Effector memory CD8-positive, alpha-beta T cell (primary cell): ENCODE measurements at regions not wholly inside any gene's neighbourhood (a gene's known extent, or its start where the extent isn't known, plus 50 kb on each side); places are given as distances from the start of the nearest gene placed in this dataset.

Source experiments
- ATAC-seq: fragments of 150-1000 bp; cut with Tn5 transposase; replicated peaks from 2 replicates; pipeline ENCODE4 v1.10.0; 2021; ENCODE audit warnings: mild to moderate bottlenecking, moderate library complexity
- DNase-seq, 3 experiments: peaks; one replicate each; pipeline ENCODE4 v3.0.0; 2021
- H3K27ac Mint-ChIP-seq, 2 donors: one replicate each; pipeline ENCODE4 v1.8.0; 2022; ENCODE audit warnings: mild to moderate bottlenecking in 2 of 2, mixed read lengths in 2 of 2, moderate library complexity in 2 of 2
- H3K27me3 Mint-ChIP-seq, 2 donors: one replicate each; pipeline ENCODE4 v1.8.0; 2022; ENCODE audit warnings: mixed read lengths in 2 of 2
- H3K36me3 Mint-ChIP-seq: one replicate; pipeline ENCODE4 v1.8.0; 2022; ENCODE audit warnings: mild to moderate bottlenecking, moderate library complexity, mixed read lengths; ENCODE audit not compliant: insufficient read depth
- H3K4me1 Mint-ChIP-seq, 2 donors: one replicate each; pipeline ENCODE4 v1.8.0; 2022; ENCODE audit warnings: low read depth in 2 of 2, mixed read lengths in 2 of 2
- H3K4me3 Mint-ChIP-seq, 2 donors: one replicate each; pipeline ENCODE4 v1.8.0; 2022; ENCODE audit warnings: mild to moderate bottlenecking in 2 of 2, mixed read lengths in 2 of 2, moderate library complexity in 2 of 2
- H3K9me3 Mint-ChIP-seq, 2 donors: one replicate each; pipeline ENCODE4 v1.8.0; 2022; ENCODE audit warnings: mixed read lengths in 2 of 2

GRCh38 chrX:43005561-43005960, 227.6 kb upstream of the PPP1R2C start:
- Mint-ChIP-seq H3K27me3 (no peaks in the 10 kb centered on the region), H3K9me3 (no peaks in the 10 kb centered on the region), H3K36me3 (no peaks in the 10 kb centered on the region), H3K4me1 (peaks cover 1 to 3% of the 10 kb centered on the region in 2 donors), H3K27ac (no peak overlapping the region), H3K4me3 (no peak overlapping the region)
- DNase-seq (no peak), ATAC-seq (no peak)

- DNase-seq (no peak), ATAC-seq (no peak)
- H3K9me3 Mint-ChIP-seq, result no peaks in the 10 kb centered on the region
- H3K4me3 Mint-ChIP-seq, result no peak overlapping the region
- peaks cover 1 to 3% of the 10 kb centered on the region in 2 donors for H3K4me1 Mint-ChIP-seq
- no peak overlapping the region for H3K27ac Mint-ChIP-seq
- H3K36me3 Mint-ChIP-seq, result no peaks in the 10 kb centered on the region
- H3K27me3 Mint-ChIP-seq, result no peaks in the 10 kb centered on the region
Measured at GRCh38 chrX:43008356-43008755, 230.4 kb upstream of the PPP1R2C start.

DNA sequence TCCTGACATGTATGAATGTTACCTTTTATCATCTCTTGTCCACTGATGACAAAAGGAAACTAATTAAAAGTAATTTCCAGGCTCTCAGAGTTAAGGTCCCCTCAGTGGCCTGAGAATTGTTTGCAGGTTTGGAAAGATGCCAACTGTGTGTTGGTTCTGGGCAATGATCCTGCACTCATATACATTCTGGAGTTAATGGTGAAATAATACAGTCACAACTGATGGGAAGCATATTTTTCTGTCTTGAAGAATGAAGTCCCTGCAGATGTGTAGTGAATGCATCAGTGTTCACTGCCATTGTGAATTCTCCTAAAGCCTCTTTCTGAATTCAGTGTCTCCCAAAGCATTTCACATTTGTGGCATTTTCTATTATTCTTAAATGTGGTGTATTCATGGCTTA, 238.1 kb upstream of the PPP1R2C start:
- Mint-ChIP-seq H3K9me3 (no peaks in the 10 kb centered on the region), H3K27me3 (no peaks in the 10 kb centered on the region), H3K4me1 (peaks cover 3% of the 10 kb centered on the region in 2 donors), H3K4me3 (no peak overlapping the region), H3K27ac (no peak overlapping the region), H3K36me3 (no peaks in the 10 kb centered on the region)
- DNase-seq (no peak), ATAC-seq (no peak)

DNA sequence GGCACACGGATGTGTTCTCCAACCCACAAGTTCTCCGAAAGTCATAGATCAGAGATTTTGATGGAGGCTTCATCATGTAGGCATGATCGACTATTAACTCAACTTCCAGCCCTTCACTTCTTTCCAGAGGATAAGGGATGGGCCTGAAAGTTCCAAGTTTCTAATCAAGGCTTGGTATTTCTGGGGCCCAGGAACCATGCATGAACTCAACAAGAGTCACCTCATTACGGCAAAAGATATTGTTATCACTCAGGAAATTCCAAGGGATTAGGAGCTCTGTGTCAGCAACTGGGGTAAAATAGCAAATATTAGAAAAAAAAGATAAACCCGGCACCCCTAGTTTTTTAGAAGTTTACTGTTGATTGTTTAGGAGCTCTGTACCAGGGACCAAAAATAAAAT, 240.1 kb upstream of the PPP1R2C start:
- H3K36me3 Mint-ChIP-seq, result no peaks in the 10 kb centered on the region
- no peak overlapping the region for H3K27ac Mint-ChIP-seq
- DNase-seq, result no peak
- no peaks in the 10 kb centered on the region for H3K27me3 Mint-ChIP-seq
- H3K4me3 Mint-ChIP-seq, result no peak overlapping the region
- H3K9me3 Mint-ChIP-seq, result no peaks in the 10 kb centered on the region
- no peak for ATAC-seq
- H3K4me1 Mint-ChIP-seq, result peaks cover 3% of the 10 kb centered on the region in 2 donors

DNA sequence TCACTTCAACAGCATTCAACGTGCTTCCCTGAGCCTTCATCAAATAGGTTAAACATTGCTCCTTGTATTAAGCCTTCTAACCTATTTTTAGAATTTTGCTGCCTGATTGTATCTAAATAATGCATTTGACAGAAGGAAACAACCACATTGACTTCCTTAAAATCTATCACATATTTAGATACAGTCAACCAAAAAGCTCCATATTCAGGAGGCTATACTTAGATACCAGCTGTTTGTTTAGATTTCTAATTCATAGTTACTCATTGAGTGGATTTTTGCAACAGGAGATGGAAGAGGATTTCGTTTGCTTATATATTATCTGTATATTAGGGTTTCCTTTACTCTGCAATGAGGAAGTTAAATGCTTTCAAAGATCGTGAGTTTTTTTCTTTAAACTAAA, 241.1 kb upstream of the PPP1R2C start:
- Mint-ChIP-seq H3K27ac (no peak overlapping the region), H3K27me3 (no peaks in the 10 kb centered on the region), H3K4me1 (peaks cover 3% of the 10 kb centered on the region in 2 donors), H3K36me3 (no peaks in the 10 kb centered on the region), H3K4me3 (no peak overlapping the region), H3K9me3 (no peaks in the 10 kb centered on the region)
- no peak for ATAC-seq
- no peak for DNase-seq

DNA sequence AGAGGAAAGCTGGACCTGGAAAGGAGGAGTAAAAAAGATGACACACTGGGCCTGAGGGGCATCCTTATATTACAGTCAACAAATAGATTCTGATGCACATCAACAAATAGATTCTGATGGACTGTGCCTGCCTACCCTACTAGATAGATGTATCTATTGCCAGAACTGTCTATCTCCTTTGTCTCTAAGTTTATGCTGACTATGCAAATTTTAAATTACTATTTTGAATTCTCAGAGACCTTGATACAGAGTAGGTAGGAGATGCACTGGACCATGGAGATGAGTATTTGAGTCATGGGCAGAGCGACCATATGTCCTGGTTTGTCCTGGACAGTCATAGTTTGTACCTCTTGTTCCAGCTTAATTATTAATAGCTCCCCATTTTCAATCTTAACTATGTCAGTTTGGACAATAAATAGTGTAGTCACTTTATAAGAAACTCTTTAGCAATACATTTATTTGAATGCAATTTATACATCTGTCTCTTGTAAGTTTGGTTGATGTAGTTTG, 247.9 kb upstream of the PPP1R2C start:
- ATAC-seq (no peak), DNase-seq (no peak)
- H3K9me3 Mint-ChIP-seq, result no peaks in the 10 kb centered on the region
- no peak overlapping the region for H3K4me3 Mint-ChIP-seq
- no peaks in the 10 kb centered on the region for H3K4me1 Mint-ChIP-seq
- H3K27me3 Mint-ChIP-seq, result no peaks in the 10 kb centered on the region
- H3K36me3 Mint-ChIP-seq, result no peaks in the 10 kb centered on the region
- no peak overlapping the region for H3K27ac Mint-ChIP-seq

- Mint-ChIP-seq H3K27ac (no peak overlapping the region), H3K9me3 (no peaks in the 10 kb centered on the region), H3K27me3 (no peaks in the 10 kb centered on the region), H3K4me1 (no peaks in the 10 kb centered on the region), H3K4me3 (no peak overlapping the region), H3K36me3 (no peaks in the 10 kb centered on the region)
- no peak for DNase-seq
- ATAC-seq, result no peak
Measured at GRCh38 chrX:43064096-43064495, 286.1 kb upstream of the PPP1R2C start.

- H3K27ac Mint-ChIP-seq, result peak overlapping the region in 1 of 2 donors; percentile 24
Measured at GRCh38 chrX:43065978-43066377, 288.0 kb upstream of the PPP1R2C start.

GRCh38 chrX:43068639-43069038, 290.7 kb upstream of the PPP1R2C start:
- Mint-ChIP-seq H3K4me3 (no peak overlapping the region), H3K27ac (no peak overlapping the region), H3K9me3 (no peaks in the 10 kb centered on the region), H3K4me1 (no peaks in the 10 kb centered on the region), H3K36me3 (no peaks in the 10 kb centered on the region), H3K27me3 (no peaks in the 10 kb centered on the region)
- DNase-seq (no peak), ATAC-seq (no peak)

More at GRCh38 chrX:43065978-43066377, 288.0 kb upstream of the PPP1R2C start:
- H3K4me1 Mint-ChIP-seq, result no peaks in the 10 kb centered on the region
- no peaks in the 10 kb centered on the region for H3K27me3 Mint-ChIP-seq
- no peak for ATAC-seq
- DNase-seq, result no peak
- no peak overlapping the region for H3K4me3 Mint-ChIP-seq
- H3K9me3 Mint-ChIP-seq, result no peaks in the 10 kb centered on the region
- no peaks in the 10 kb centered on the region for H3K36me3 Mint-ChIP-seq

DNA sequence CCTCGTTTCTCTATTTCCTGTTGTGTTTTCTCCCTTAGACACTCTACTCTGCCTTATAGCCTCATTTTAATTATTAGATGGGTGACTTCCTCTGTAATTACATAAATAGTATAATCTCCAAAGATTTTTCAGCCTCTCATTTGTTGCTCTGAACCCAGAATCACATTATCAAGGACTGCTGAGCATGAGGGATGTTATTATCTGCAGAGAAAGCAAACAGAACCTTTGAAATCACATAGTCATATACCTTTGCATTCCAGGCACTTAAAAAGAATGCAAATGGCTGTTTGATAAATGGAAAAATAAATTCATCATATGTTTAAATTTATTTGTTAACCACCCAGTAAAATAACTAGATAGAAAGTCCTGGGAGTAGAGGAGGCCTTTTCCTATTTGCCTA, 305.1 kb upstream of the PPP1R2C start:
- Mint-ChIP-seq H3K9me3 (no peaks in the 10 kb centered on the region), H3K27ac (no peak overlapping the region), H3K27me3 (no peaks in the 10 kb centered on the region), H3K4me1 (no peaks in the 10 kb centered on the region), H3K4me3 (no peak overlapping the region), H3K36me3 (no peaks in the 10 kb centered on the region)
- DNase-seq (no peak), ATAC-seq (no peak)

- Mint-ChIP-seq H3K36me3 (no peaks in the 10 kb centered on the region), H3K4me1 (no peaks in the 10 kb centered on the region), H3K27ac (no peak overlapping the region), H3K9me3 (no peaks in the 10 kb centered on the region), H3K4me3 (no peak overlapping the region), H3K27me3 (no peaks in the 10 kb centered on the region)
- ATAC-seq, result no peak
- no peak for DNase-seq
Measured at GRCh38 chrX:43087830-43088229, 309.9 kb upstream of the PPP1R2C start.

DNA sequence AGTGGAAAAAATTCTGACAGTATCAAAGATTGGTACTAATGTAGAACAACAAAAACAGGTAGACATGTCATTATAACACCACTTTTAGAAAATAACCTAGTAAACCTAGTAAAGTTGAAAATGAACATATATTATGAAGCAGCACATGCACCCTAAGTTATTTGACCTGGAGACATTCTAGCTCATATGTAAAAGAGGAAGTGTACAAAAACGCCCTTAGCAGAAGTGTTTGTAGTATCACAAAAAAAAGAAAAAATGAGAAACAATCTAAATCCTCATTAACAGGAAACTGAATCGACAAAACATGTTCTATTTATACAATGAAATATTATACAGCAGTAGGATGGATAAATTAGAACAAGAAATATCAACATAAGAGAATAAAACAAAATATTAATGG, 318.9 kb upstream of the PPP1R2C start:
- no peak overlapping the region for H3K27ac Mint-ChIP-seq
- no peaks in the 10 kb centered on the region for H3K36me3 Mint-ChIP-seq
- no peak for DNase-seq
- no peaks in the 10 kb centered on the region for H3K4me1 Mint-ChIP-seq
- no peak for ATAC-seq
- H3K27me3 Mint-ChIP-seq, result no peaks in the 10 kb centered on the region
- H3K9me3 Mint-ChIP-seq, result no peaks in the 10 kb centered on the region
- no peak overlapping the region for H3K4me3 Mint-ChIP-seq

GRCh38 chrX:43106009-43106408, 328.0 kb upstream of the PPP1R2C start:
- Mint-ChIP-seq H3K27ac (no peak overlapping the region), H3K4me1 (no peaks in the 10 kb centered on the region), H3K4me3 (no peak overlapping the region), H3K36me3 (no peaks in the 10 kb centered on the region), H3K27me3 (no peaks in the 10 kb centered on the region), H3K9me3 (no peaks in the 10 kb centered on the region)
- no peak for DNase-seq
- ATAC-seq, result no peak

GRCh38 chrX:43108828-43109227, 330.9 kb upstream of the PPP1R2C start:
- H3K27ac Mint-ChIP-seq, result no peak overlapping the region
- H3K4me1 Mint-ChIP-seq, result no peaks in the 10 kb centered on the region
- DNase-seq, result no peak
- H3K27me3 Mint-ChIP-seq, result no peaks in the 10 kb centered on the region
- H3K4me3 Mint-ChIP-seq, result no peak overlapping the region
- H3K36me3 Mint-ChIP-seq, result no peaks in the 10 kb centered on the region
- no peaks in the 10 kb centered on the region for H3K9me3 Mint-ChIP-seq
- ATAC-seq, result no peak

DNA sequence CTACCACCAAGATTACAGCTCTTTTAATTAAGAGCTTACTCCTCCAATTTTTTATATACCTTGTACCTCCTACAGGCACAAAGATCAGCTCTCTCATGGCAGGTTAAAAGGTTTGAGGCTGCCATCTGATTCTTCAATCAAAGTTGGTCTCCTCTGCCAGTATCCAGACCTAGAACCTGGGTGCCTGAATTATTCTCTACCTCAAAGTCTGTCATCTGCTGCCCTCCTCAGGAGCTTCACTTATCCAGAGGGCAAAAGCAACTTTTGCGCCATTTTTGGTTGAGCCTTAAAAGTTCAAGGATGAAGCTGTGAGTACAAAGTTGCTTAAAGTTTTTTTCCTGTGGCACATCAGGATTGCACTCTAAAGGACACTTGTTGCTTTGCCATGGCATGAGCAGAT, 343.7 kb upstream of the PPP1R2C start:
- Mint-ChIP-seq H3K36me3 (no peaks in the 10 kb centered on the region), H3K4me3 (no peak overlapping the region), H3K4me1 (no peaks in the 10 kb centered on the region), H3K27ac (no peak overlapping the region), H3K9me3 (no peaks in the 10 kb centered on the region), H3K27me3 (no peaks in the 10 kb centered on the region)
- ATAC-seq (no peak), DNase-seq (no peak)
